Epithelial cell of prostate (primary cell): ENCODE measurements at regions not wholly inside any gene's neighbourhood (a gene's known extent, or its start where the extent isn't known, plus 50 kb on each side); places are given as distances from the start of the nearest gene placed in this dataset.
"Not testable (repeated sequence)": the region's sequence is repeated elsewhere in the genome, so short reads cannot be mapped to it uniquely, and the experiment has no call there.

ENCODE experiments used
- DNase-seq: peaks from one replicate; pipeline ENCODE4 v3.0.0-alpha.2; 2011; ENCODE audit warnings: low read depth, low spot score
- H3K27ac ChIP-seq: fragments of 450-650 bp; 2 replicates; pipeline ENCODE4 v1.5.1; 2017; ENCODE audit warnings: mild to moderate bottlenecking

- not testable (repeated sequence) for DNase-seq, H3K27ac ChIP-seq
Observed at GRCh38 chr10:33829899-33830298, 495.4 kb upstream of the NRP1 start.

- no peak for DNase-seq
- no peak overlapping the region for H3K27ac ChIP-seq
Observed at GRCh38 chr10:33828592-33828991, 494.1 kb upstream of the NRP1 start.

GRCh38 chr10:33826186-33826585, 491.7 kb upstream of the NRP1 start:
- DNase-seq: no peak
- no peak overlapping the region for H3K27ac ChIP-seq

- no peak for DNase-seq
- no peak overlapping the region for H3K27ac ChIP-seq
Observed at GRCh38 chr10:33822774-33823173, 488.3 kb upstream of the NRP1 start.

- DNase-seq: no peak
- H3K27ac ChIP-seq: no peak overlapping the region
Observed at GRCh38 chr10:33820531-33820930, 486.1 kb upstream of the NRP1 start.

- no peak overlapping the region for H3K27ac ChIP-seq
- no peak for DNase-seq
Observed at GRCh38 chr10:33819206-33819605, 484.7 kb upstream of the NRP1 start.

- no peak for DNase-seq
- H3K27ac ChIP-seq: no peak overlapping the region
Observed at GRCh38 chr10:33818343-33818742, 483.9 kb upstream of the NRP1 start.

GRCh38 chr10:33817605-33818004, 483.1 kb upstream of the NRP1 start:
- DNase-seq: no peak
- no peak overlapping the region for H3K27ac ChIP-seq

- no peak for DNase-seq
- no peak overlapping the region for H3K27ac ChIP-seq
Observed at GRCh38 chr10:33815776-33816175, 481.3 kb upstream of the NRP1 start.

- DNase-seq: no peak
- H3K27ac ChIP-seq: no peak overlapping the region
Observed at GRCh38 chr10:33813871-33814270, 479.4 kb upstream of the NRP1 start.

GRCh38 chr10:33813415-33813814, 478.9 kb upstream of the NRP1 start:
- DNase-seq: no peak
- no peak overlapping the region for H3K27ac ChIP-seq

- no peak for DNase-seq
- H3K27ac ChIP-seq: no peak overlapping the region
Observed at GRCh38 chr10:33812586-33812985, 478.1 kb upstream of the NRP1 start.

- no peak for DNase-seq
- no peak overlapping the region for H3K27ac ChIP-seq
Observed at GRCh38 chr10:33810986-33811385, 476.5 kb upstream of the NRP1 start.

- H3K27ac ChIP-seq: no peak overlapping the region
- no peak for DNase-seq
Observed at GRCh38 chr10:33809732-33810131, 475.3 kb upstream of the NRP1 start.

GRCh38 chr10:33808475-33808874, 474.0 kb upstream of the NRP1 start:
- DNase-seq: no peak
- H3K27ac ChIP-seq: no peak overlapping the region

GRCh38 chr10:33807531-33808359, 473.3 kb upstream of the NRP1 start:
- no peak for DNase-seq
- no peak overlapping the region for H3K27ac ChIP-seq

GRCh38 chr10:33805831-33806230, 471.4 kb upstream of the NRP1 start:
- no peak overlapping the region for H3K27ac ChIP-seq
- no peak for DNase-seq

GRCh38 chr10:33804584-33804983, 470.1 kb upstream of the NRP1 start:
- no peak for DNase-seq
- H3K27ac ChIP-seq: no peak overlapping the region

- H3K27ac ChIP-seq: peak overlapping the region; percentile 35
- DNase-seq: peak; percentile 27
Observed at GRCh38 chr10:33803248-33803647, 468.8 kb upstream of the NRP1 start.

- no peak for DNase-seq
- peak overlapping the region; percentile 35 for H3K27ac ChIP-seq
Observed at GRCh38 chr10:33802566-33802965, 468.1 kb upstream of the NRP1 start.

GRCh38 chr10:33801705-33802104, 467.2 kb upstream of the NRP1 start:
- peak overlapping the region; percentile 42 for H3K27ac ChIP-seq
- DNase-seq: peak; percentile 58

GRCh38 chr10:33800986-33801385, 466.5 kb upstream of the NRP1 start:
- peak; percentile 22 for DNase-seq
- peak overlapping the region; percentile 42 for H3K27ac ChIP-seq
